SK-N-SH treated with all-trans-retinoic acid at 6 μM for 48 hours (cell line): ENCODE measurements at regions not wholly inside any gene's neighbourhood (a gene's known extent, or its start where the extent isn't known, plus 50 kb on each side); places are given as distances from the start of the nearest gene placed in this dataset.

Source experiments
- BACH2 ChIP-seq: fragments of 250-450 bp; sonication (Bioruptor Pico); IDR thresholded peaks from 2 replicates; pipeline ENCODE4 v1.9.0; 2021; ENCODE audit warnings: mild to moderate bottlenecking, borderline replicate concordance
- CREB5 ChIP-seq: fragments of 250-450 bp; sonication (Bioruptor Pico); IDR thresholded peaks from 2 replicates; pipeline ENCODE4 v1.5.1; 2020; ENCODE audit warnings: low read depth, mild to moderate bottlenecking, moderate library complexity
- CSDC2 ChIP-seq: fragments of 250-450 bp; sonication (Bioruptor Pico); IDR thresholded peaks from 2 replicates; pipeline ENCODE4 v1.5.0; 2020; ENCODE audit warnings: mild to moderate bottlenecking, moderate library complexity
- GLIS3 ChIP-seq: fragments of 250-450 bp; sonication (Bioruptor Pico); IDR thresholded peaks from 2 replicates; pipeline ENCODE4 v1.5.0; 2020; ENCODE audit warnings: mild to moderate bottlenecking, moderate library complexity
- PPARA ChIP-seq: fragments of 250-450 bp; sonication (Bioruptor Pico); IDR thresholded peaks from 2 replicates; pipeline ENCODE4 v1.5.0; 2020; ENCODE audit warnings: mild to moderate bottlenecking, borderline replicate concordance
- RARB ChIP-seq: fragments of 250-450 bp; sonication (Bioruptor Pico); IDR thresholded peaks from 2 replicates; pipeline ENCODE4 v1.8.0; 2021; ENCODE audit warnings: mild to moderate bottlenecking, moderate library complexity
- SNAI2 ChIP-seq: fragments of 250-450 bp; sonication (Bioruptor Pico); IDR thresholded peaks from 2 replicates; pipeline ENCODE4 v1.5.0; 2020; ENCODE audit warnings: mild to moderate bottlenecking, moderate library complexity
- TOX ChIP-seq: fragments of 250-450 bp; sonication (Bioruptor Pico); IDR thresholded peaks from 2 replicates; pipeline ENCODE4 v1.8.0; 2021; ENCODE audit warnings: mild to moderate bottlenecking, moderate library complexity, borderline replicate concordance
- ZFP3 ChIP-seq: fragments of 250-450 bp; sonication (Bioruptor Pico); IDR thresholded peaks from 2 replicates; pipeline ENCODE4 v1.5.0; 2020; ENCODE audit warnings: mild to moderate bottlenecking, moderate library complexity
- ZFP30 ChIP-seq: fragments of 450-650 bp; formaldehyde crosslinking; IDR thresholded peaks from 2 replicates; pipeline ENCODE4 v1.5.0; 2022; ENCODE audit warnings: mild to moderate bottlenecking, moderate library complexity
- ZNF70 ChIP-seq: fragments of 450-650 bp; formaldehyde crosslinking; IDR thresholded peaks from 2 replicates; pipeline ENCODE4 v1.5.0; 2020; ENCODE audit warnings: mild to moderate bottlenecking, moderate library complexity
- ZNF8 ChIP-seq: fragments of 450-650 bp; formaldehyde crosslinking; IDR thresholded peaks from 2 replicates; pipeline ENCODE4 v1.5.0; 2020; ENCODE audit warnings: mild to moderate bottlenecking, moderate library complexity
- TF ChIP-seq, protein P1 (sequence below): fragments of 250-450 bp; sonication (Bioruptor Pico); IDR thresholded peaks from 2 replicates; pipeline ENCODE4 v1.5.0; 2020; ENCODE audit warnings: mild to moderate bottlenecking, moderate library complexity

DNA sequence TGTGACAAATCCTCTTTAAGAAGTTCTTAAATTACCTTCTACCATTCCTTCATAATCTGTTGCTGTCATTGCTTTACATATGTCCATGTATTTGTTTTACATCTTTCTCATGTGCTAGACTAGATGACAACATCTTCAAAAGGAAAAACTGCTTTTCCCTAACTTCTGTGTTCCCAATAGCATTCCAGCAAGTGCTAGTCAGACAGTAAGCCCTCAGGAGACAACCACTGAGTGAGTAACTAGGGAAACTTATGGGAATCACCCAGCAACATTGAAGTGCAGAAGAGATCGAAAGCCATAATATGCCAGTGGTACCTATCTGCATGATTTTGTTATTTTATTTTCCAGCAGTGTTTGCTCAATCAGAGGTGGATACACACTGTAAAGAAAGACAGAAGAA lies 889.7 kb upstream of the API5 start:
- TF ChIP-seq ZNF8 (CRISPR knock-in tag) (no peak), CREB5 (CRISPR knock-in tag) (no peak), SNAI2 (CRISPR knock-in tag) (no peak), ZNF70 (CRISPR knock-in tag) (no peak), ZFP30 (CRISPR knock-in tag) (no peak), RARB (CRISPR knock-in tag) (no peak), BACH2 (CRISPR knock-in tag) (no peak), CSDC2 (CRISPR knock-in tag) (no peak), ZFP3 (CRISPR knock-in tag) (no peak), PPARA (CRISPR knock-in tag) (no peak), TOX (no peak), GLIS3 (CRISPR knock-in tag) (no peak)
- TF ChIP-seq, protein P1, sequence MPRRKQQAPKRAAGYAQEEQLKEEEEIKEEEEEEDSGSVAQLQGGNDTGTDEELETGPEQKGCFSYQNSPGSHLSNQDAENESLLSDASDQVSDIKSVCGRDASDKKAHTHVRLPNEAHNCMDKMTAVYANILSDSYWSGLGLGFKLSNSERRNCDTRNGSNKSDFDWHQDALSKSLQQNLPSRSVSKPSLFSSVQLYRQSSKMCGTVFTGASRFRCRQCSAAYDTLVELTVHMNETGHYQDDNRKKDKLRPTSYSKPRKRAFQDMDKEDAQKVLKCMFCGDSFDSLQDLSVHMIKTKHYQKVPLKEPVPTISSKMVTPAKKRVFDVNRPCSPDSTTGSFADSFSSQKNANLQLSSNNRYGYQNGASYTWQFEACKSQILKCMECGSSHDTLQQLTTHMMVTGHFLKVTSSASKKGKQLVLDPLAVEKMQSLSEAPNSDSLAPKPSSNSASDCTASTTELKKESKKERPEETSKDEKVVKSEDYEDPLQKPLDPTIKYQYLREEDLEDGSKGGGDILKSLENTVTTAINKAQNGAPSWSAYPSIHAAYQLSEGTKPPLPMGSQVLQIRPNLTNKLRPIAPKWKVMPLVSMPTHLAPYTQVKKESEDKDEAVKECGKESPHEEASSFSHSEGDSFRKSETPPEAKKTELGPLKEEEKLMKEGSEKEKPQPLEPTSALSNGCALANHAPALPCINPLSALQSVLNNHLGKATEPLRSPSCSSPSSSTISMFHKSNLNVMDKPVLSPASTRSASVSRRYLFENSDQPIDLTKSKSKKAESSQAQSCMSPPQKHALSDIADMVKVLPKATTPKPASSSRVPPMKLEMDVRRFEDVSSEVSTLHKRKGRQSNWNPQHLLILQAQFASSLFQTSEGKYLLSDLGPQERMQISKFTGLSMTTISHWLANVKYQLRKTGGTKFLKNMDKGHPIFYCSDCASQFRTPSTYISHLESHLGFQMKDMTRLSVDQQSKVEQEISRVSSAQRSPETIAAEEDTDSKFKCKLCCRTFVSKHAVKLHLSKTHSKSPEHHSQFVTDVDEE (CRISPR knock-in tag) = no peak
